GM12873 (cell line): ENCODE measurements at regions not wholly inside any gene's neighbourhood (a gene's known extent, or its start where the extent isn't known, plus 50 kb on each side); places are given as distances from the start of the nearest gene placed in this dataset.

Experiments
- TF ChIP-seq, protein P1 (sequence below): IDR thresholded peaks from 2 replicates; pipeline ENCODE4 v1.5.1; 2012; ENCODE audit warnings: low read depth, mild to moderate bottlenecking, moderate library complexity, low read length, control low read depth; ENCODE audit not compliant: insufficient read depth; ENCODE audit errors: missing control alignments

DNA sequence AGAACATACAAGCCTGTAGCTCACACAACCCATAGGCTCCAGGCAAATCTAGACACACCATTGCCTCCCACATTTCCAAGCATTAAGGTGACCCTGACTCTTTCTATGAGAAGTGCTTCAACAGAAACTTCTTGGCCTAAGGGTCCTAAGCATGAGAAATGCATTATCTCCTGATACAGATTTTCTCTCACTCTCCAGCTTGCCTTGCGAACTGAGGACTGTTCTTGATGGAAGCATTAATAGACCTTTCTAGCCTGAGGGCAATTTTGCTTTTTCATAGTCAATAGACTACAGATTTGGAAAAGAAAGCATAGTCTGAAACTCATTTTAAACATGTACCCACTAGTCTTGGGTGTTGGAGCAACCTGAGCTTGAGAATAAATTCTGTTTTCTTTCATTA lies 1801.3 kb upstream of the PCDH7 start:
- TF ChIP-seq, protein P1, sequence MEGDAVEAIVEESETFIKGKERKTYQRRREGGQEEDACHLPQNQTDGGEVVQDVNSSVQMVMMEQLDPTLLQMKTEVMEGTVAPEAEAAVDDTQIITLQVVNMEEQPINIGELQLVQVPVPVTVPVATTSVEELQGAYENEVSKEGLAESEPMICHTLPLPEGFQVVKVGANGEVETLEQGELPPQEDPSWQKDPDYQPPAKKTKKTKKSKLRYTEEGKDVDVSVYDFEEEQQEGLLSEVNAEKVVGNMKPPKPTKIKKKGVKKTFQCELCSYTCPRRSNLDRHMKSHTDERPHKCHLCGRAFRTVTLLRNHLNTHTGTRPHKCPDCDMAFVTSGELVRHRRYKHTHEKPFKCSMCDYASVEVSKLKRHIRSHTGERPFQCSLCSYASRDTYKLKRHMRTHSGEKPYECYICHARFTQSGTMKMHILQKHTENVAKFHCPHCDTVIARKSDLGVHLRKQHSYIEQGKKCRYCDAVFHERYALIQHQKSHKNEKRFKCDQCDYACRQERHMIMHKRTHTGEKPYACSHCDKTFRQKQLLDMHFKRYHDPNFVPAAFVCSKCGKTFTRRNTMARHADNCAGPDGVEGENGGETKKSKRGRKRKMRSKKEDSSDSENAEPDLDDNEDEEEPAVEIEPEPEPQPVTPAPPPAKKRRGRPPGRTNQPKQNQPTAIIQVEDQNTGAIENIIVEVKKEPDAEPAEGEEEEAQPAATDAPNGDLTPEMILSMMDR, result no peak

DNA sequence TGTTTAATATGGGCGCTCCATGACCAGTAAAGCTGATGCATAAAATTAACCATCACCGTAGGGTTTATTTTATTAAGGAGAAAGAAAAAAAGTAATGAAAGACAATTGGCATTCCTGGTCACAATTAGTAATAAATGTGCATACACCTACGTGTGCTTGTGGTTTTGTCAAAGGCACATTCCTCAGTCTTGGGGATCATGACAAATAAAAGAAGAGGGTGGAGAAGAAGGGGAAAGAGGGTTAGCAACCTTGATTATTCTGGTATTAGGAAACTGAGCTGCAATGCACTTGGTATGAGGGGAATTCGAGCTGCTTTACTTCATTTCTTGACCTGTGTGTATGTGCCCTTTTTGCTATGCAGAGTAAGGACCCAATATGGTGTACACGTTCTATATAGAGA lies 1798.3 kb upstream of the PCDH7 start:
- TF ChIP-seq, protein P1, result no peak

DNA sequence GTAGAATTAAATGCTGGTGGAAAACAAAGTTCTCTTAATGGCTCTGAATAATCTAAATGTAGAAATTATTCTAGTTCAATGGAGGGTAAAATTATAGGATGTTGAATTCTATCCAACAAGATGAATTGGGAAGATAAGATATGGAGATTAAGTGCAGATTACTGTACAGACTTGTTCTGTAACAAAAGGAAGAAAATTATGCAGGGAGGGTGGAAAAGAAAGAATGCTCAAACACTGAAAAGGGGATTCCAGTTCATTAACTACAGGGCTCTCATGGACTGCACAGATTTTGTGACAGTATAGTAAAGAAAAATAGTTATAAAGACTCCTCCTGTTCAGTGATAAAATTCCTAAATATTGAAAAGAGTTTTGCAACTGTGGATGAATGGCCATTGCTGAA lies 1794.0 kb upstream of the PCDH7 start:
- TF ChIP-seq, protein P1, result no peak

DNA sequence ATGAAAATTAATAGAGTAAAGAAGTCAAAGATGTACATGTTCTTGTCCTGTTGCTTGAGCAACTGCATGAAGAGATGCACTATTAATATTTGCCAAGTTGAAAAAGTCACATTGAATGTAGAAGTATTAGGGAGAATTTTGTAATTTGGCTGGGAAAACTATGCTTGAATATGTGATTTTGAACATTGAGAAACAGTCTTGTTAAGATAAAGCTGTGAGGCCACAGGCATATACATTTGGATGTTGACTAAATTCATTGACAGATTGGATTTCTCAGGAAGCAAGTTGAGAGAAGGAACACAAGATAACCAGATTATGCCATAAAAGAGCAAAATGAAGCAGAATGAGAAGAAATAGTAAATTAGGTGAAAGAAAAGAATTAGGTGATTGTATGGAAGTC lies 1777.5 kb upstream of the PCDH7 start:
- TF ChIP-seq, protein P1, result no peak

DNA sequence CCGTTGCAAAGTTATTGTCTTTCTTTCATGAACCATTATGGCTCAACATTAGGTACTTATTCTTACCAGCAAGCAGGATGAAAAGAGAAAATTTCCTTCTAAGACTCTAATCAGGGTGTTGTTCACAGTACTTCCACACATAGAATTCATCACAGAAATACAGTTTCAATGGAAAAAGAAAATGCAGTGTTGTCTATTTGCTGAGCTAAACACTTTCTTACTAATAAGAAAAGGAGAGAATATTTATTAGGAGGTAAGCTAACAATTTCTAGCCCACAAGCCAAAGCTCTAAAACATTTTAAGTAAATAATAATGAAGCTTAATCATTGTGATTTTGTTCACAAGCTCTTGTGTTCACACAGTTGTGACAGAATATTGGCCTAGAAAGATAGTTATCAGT lies 1772.8 kb upstream of the PCDH7 start:
- TF ChIP-seq, protein P1, result no peak

DNA sequence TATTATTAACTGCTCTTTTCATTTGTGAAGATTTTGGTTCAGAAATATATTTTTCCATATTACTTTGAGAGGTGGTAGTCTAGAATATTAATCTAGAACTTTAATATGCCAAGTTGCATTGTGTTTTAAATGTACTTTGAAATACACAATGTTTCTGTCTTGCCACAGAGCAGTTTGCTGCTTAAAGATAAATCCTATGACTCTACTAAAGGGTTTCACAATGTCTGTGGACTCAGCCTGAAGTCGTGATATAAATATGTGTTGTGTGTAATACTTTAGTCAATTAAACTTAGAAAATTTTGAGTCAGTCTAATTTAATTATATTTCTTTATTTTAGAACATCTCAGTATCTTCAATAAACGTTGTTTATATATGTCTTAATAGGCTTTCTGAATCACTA lies 1771.7 kb upstream of the PCDH7 start:
- TF ChIP-seq, protein P1, result no peak

DNA sequence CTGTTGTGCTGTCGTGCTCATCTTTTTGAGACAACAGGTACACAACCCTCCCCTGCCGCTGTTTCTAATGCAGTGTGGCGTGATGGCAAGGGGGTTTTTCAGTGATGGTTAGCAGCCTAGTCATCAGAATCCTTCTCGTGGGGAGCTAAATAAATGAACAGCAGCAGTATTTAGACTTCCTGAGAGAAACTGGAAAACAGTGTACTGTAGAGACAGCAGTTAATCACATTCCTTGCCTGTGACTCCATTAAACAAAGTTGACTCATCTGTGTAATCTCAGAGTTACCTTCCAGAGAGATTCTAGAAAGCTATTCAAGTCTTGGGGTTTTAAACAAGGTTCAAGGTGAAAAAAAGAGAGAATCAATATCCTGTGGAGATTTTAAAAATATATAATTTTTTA lies 1753.2 kb upstream of the PCDH7 start:
- TF ChIP-seq, protein P1, result no peak
